ENCODE measurements at regions not wholly inside any gene's neighbourhood (a gene's known extent, or its start where the extent isn't known, plus 50 kb on each side); places are given as distances from the start of the nearest gene placed in this dataset.

GRCh38 chr4:60814549-60814948 lies 385.6 kb upstream of the ADGRL3 start:
- intact Hi-C loops (cut with DNase I), result no loop called here
- H3K36me3 ChIP-seq, result no peaks in the 10 kb centered on the region
- TF ChIP-seq CTCF (IDR thresholded peaks at IDR 0.05), result no peak
- no peak for TF ChIP-seq POLR2A (IDR thresholded peaks at IDR 0.05)
- WGBS (ENCODE audit: insufficient coverage, low coverage, low lambda C conversion rate, missing lambda C conversion rate), result 35% methylated on average over 2 of the region's 4 CpGs
- ATAC-seq (no peak), DNase-seq (no peak)
- H3K27me3 ChIP-seq, result no peaks in the 10 kb centered on the region
- no peaks in the 10 kb centered on the region for H3K4me1 ChIP-seq
- no peaks in the 10 kb centered on the region for H3K9me3 ChIP-seq
- no peak overlapping the region for H3K4me3 ChIP-seq
- H3K27ac ChIP-seq, result no peak overlapping the region

GRCh38 chr4:60817609-60818008 lies 382.5 kb upstream of the ADGRL3 start:
- intact Hi-C loops (cut with DNase I), result no loop called here
- ATAC-seq, result no peak
- Histone ChIP-seq H3K9me3 (no peaks in the 10 kb centered on the region), H3K27me3 (no peaks in the 10 kb centered on the region), H3K36me3 (no peaks in the 10 kb centered on the region), H3K4me1 (no peaks in the 10 kb centered on the region), H3K27ac (no peak overlapping the region), H3K4me3 (no peak overlapping the region)
- no peak for TF ChIP-seq POLR2A (IDR thresholded peaks at IDR 0.05)
- 43% methylated on average over 1 of the region's 1 CpG for WGBS (ENCODE audit: insufficient coverage, low coverage, low lambda C conversion rate, missing lambda C conversion rate)
- DNase-seq, result no peak

- no peaks in the 10 kb centered on the region for H3K36me3 ChIP-seq
- H3K9me3 ChIP-seq, result no peaks in the 10 kb centered on the region
- DNase-seq (no peak), ATAC-seq (no peak)
- no peak overlapping the region for H3K4me3 ChIP-seq
- no peak overlapping the region for H3K27ac ChIP-seq
- no peaks in the 10 kb centered on the region for H3K27me3 ChIP-seq
- intact Hi-C loops (cut with DNase I), result no loop called here
- WGBS (ENCODE audit: insufficient coverage, low coverage, low lambda C conversion rate, missing lambda C conversion rate), result 44% methylated on average over 2 of the region's 2 CpGs
- TF ChIP-seq POLR2A (IDR thresholded peaks at IDR 0.05) (no peak), CTCF (IDR thresholded peaks at IDR 0.05) (no peak)
- H3K4me1 ChIP-seq, result no peaks in the 10 kb centered on the region
Observed at GRCh38 chr4:60822986-60823385, 377.1 kb upstream of the ADGRL3 start.

GRCh38 chr4:60840020-60840419 lies 360.1 kb upstream of the ADGRL3 start:
- no peaks in the 10 kb centered on the region for H3K4me1 ChIP-seq
- no peak overlapping the region for H3K4me3 ChIP-seq
- no peaks in the 10 kb centered on the region for H3K9me3 ChIP-seq
- WGBS (ENCODE audit: insufficient coverage, low coverage, low lambda C conversion rate, missing lambda C conversion rate), result 50% methylated on average over 1 of the region's 1 CpG
- no peaks in the 10 kb centered on the region for H3K36me3 ChIP-seq
- H3K27me3 ChIP-seq, result no peaks in the 10 kb centered on the region
- ATAC-seq, result no peak
- intact Hi-C loops (cut with DNase I), result no loop called here
- TF ChIP-seq CTCF (IDR thresholded peaks at IDR 0.05) (no peak), POLR2A (IDR thresholded peaks at IDR 0.05) (no peak)
- H3K27ac ChIP-seq, result no peak overlapping the region
- DNase-seq, result no peak

GRCh38 chr4:60846678-60847077 lies 353.4 kb upstream of the ADGRL3 start:
- intact Hi-C loops (cut with DNase I), result no loop called here
- no peaks in the 10 kb centered on the region for H3K4me1 ChIP-seq
- WGBS (ENCODE audit: insufficient coverage, low coverage, low lambda C conversion rate, missing lambda C conversion rate), result 45% methylated on average over 4 of the region's 4 CpGs

More at GRCh38 chr4:60846678-60847077, 353.4 kb upstream of the ADGRL3 start:
- Histone ChIP-seq H3K9me3 (no peaks in the 10 kb centered on the region), H3K4me3 (no peak overlapping the region), H3K36me3 (no peaks in the 10 kb centered on the region), H3K27ac (no peak overlapping the region), H3K27me3 (no peaks in the 10 kb centered on the region)
- TF ChIP-seq CTCF (IDR thresholded peaks at IDR 0.05), result no peak
- TF ChIP-seq POLR2A (IDR thresholded peaks at IDR 0.05), result no peak
- ATAC-seq (no peak), DNase-seq (no peak)

Measured in right lobe of liver (tissue), 6 donors.